ENCODE measurements at regions not wholly inside any gene's neighbourhood (a gene's known extent, or its start where the extent isn't known, plus 50 kb on each side); places are given as distances from the start of the nearest gene placed in this dataset.

DNA sequence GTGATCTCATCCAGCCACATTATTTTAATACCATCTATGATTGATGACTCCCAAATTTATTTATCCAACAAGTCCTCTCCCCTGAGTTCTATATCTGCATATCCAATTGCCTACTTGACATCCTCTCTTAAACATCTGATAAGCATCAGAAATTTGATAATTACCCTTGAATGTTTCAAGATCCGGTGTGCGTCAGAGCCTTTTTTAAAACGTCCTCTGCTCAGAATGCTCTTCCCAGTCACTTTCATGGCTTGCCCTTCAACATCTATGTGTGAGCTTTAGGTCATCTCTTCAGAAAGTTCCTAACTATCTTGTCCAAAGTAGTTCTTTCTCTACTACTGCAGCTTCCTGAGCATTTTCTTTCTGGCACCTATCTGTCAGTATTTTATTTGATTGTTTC lies 364.3 kb downstream of the PLPP3 start:
- no peak for DNase-seq

DNA sequence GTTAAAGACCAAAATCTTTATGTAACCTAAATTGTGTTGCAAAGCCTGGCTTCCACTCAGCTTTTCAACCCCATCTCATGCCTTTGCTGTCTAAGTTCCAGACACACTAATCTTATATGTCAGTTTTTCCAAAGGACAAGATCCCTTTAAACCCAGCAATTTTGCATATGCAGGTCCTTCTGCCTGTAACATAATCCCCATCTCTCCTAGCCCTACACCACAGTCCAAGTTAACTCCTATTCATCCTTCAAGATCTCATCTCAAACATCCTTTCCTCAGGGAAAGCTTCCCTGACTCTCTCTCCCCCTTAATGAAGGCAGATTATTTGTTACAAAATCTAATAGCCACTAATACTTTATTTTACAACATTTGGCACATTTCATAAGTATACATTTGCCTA lies 366.3 kb downstream of the PLPP3 start:
- DNase-seq, result no peak

DNA sequence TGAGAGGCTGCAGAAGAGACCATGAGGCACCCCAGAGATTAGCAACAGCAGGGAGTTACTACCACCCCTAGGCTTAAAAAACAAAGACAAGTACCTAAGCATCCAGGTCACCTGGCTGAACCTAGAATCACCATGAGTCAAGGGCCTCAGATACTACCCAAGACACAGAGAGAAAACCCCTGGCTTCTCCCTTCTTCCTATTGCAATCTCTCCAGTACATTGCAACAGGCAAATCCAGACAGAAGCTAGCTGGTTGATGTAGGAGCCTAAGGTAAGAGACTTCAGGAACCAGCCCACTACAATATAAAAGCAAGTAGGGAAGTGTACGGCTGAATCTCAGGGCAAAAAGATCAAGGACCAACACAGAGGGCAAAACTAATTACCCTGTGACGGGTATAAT lies 367.2 kb downstream of the PLPP3 start:
- no peak for DNase-seq

DNA sequence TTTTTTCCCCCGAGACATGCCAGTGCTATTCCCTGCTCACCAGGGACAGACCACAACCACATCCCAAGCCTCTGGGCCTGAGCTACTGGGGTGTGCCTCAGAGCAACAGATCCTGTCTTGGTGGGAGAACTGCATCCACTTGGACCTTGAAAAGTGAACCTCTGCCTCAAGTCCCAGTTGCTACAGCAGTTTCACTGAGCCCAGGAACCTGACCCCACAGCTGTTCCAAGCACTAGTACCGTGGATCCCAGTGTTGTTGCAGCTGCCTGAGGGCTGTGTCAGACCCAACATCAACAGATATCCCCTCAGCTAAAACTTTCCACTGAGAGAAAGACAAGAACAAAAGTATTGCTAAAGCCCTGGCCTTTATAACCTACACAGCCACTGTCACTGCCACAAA lies 373.0 kb downstream of the PLPP3 start:
- DNase-seq, result no peak

DNA sequence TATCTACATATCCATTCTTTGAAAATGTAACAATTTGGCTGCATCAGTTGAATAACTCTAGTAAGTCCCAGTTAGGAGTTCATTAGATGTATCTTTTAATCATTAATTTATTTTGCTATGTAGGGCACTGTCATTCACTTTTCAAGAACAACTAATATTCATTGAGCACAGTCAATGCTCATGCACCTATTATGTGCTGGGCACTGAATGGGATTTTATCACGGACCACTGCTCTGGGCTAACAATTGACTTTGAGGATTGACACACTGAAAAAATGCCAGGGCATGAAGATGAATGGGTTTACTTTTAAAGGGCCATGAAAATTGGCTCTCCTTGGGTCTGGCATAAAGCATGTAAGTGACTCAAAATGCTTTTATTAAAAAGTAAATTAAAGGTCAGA lies 375.2 kb downstream of the PLPP3 start:
- DNase-seq, result no peak

DNA sequence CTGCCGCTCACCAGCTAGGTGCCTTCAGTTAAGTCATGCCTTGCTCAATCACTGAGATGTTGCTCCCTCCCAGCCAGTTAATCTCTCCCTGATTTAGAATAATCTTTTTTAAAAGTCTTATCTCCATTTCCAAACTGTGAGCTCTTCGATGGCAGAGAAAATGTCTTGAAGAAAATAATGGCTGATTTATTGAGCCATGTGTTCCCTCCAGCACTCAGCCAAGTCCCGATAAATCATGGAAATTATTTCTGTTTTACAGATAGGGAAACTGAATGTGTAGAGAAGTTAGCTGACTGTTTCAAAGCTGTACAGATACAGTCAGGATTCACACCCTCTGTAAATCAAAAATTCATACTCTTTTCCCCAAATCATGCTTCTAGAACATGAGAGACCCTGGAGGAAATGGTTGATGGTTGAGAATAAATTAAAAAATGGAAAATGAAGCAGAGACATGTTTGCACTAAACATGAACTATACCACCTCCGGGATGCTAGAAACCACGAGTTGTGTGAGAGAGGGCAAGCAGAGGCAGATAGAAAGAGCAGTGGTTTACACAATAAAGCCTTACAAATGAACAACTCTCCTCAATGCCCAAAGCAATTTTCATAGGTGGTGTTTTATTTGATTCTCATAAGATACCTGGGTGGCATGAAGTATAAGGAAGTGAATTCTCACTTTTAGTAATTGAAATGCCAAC lies 376.4 kb downstream of the PLPP3 start:
- DNase-seq, result no peak

DNA sequence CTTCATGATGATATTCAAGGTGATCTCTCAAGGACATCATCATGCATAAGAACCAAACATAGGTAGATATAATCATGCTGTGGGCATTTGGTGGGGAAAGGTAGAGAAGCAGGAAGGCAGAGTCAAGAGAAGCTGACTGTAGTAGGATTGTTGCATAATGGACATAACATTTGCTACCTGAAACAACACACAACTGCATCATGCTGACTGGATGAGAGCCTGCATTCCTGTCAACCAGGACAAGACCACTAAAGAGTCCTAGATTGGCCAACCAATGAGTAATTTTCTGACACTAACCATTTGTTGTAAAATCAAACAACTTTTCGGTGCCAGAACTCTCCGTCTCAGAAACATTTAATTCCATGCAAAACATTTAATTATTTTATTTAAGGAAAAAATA lies 377.2 kb downstream of the PLPP3 start:
- DNase-seq, result no peak

DNA sequence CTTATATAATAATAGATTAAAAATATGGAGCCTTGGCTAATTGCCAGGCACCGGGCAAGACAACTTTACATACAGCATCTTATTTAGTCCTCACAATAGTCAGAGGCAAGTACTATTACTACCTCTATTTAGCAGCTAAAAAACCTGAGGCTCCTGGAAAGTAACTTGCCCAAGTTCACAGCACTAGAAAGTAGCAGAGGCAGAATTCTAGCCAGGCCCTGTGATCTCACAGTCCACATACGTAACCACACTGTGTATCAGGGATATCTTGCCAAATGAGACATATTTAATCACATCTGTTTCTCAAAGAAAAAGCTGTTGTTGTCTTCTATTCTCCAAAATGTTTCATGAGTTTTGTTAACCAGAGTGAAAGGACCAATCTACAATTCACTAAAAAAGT lies 378.5 kb downstream of the PLPP3 start:
- no peak for DNase-seq

DNA sequence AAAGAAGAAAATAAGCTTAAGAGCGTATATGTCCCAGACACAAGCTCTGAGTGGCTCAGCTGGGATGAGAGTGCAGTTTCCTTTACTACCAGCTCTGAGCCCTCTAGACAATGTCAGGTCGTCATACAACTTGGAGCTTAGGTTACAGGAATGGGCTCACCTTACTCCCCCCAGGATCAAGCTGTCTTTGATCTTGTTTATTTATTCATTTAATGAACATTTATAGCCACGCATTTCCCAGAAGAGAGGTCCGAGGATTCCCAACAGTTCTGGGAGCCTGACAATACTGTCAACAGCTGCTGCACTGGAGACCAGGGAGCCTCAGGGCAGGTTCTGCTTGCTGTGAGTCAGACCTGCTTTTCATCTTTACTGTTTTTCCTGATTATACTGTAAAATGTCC lies 378.9 kb downstream of the PLPP3 start:
- DNase-seq, result no peak

DNA sequence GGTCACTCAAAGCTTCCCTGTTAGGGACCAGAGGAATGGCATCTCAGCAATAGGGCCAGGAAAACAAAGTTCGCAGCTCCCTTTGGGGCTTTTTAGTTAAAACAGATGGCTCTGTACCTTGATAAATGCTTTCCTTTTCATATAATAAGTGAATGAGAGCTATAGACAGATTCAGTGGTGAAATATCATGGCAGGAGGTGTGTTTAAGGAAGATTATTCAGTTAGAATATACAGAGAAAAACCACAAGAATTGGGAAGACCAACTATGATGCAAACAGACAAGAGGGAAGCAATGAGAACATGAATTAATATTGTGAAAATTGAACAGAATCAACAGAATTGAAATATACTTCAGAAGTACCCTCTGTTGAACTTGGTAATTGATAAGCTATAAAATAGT lies 379.4 kb downstream of the PLPP3 start:
- DNase-seq, result no peak

DNA sequence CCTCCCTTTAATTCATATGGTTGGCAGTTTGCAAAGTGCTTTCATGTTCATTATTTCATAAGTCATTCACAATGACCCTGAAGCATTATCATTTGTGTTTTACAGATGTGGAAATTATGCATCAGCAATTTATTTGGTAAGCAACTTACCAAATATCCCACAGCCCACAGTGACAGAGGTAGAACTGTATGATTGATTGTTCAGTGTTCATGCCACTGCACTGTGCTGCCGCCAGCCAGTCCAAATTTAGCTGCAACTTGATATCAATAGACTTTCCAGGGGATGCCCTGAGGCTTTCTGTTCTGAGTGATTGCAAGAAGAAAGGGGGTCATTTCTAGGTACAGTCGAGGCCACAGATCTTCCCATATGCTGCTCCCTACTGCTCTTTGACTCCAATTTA lies 380.3 kb downstream of the PLPP3 start:
- DNase-seq, result no peak

DNA sequence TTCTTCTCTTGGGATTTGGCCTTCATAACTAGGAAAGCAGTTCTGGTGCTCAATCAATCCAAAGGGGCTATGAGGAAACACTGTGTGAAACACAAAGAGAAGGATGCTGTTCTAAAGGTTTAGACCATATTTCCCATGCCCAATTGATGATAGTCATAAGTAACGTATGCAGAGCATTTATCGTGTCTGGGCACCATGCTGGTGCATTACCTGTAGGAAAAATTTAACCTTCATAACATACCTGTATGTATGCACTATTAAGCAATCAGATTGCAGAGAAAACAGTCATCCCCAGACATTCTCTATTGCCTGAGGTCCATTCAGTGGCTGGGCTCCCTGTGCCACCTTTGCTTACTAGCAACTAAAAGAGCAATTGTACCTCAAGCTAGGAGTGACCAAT lies 381.4 kb downstream of the PLPP3 start:
- no peak for DNase-seq

DNA sequence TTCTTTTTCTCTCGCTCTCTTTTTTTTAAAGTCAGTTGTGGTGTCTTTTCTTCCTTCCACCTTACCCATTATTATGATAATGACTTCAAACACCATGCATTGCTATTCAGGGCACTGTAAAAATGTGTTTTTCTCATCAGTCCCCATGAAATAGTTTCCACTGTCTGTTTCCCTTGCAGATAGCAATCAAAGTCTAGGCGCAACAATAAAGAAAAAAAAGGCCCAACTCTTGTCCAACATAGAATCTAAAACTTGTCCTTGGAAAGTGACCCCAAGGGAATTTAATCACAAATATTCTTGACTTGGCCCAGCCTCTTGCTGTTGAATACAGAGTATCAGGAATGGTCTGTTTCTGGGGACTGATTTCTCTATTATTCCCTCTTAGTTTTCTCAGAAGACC lies 382.5 kb downstream of the PLPP3 start:
- DNase-seq, result no peak

DNA sequence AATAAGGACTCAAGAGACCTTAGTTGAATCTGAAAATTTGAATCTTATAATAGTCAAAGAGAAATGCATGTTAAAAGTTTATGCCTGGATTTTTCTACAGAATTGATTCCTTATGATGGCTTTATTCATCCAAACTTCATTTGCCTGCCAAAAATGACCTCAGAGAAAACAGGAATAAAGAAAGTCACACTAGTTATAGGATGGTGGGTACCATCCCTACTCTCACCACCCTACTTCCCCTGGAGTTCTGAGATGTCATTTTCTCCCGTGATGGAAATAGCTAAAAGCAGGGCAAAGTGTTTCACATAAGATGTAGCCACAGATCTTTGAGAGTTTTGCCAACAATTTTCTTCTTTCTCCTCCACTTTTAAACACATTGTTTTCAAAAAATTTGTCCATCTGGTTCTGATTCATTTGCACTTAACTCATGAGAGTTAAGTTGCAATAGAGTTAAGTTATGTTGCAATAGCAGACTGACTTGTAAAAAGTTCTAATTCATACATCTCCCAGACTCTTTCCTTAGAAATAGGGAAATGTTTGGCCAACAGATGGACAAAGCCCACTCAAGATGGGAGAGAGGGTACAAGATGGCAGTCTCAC lies 384.6 kb downstream of the PLPP3 start:
- no peak for DNase-seq

DNA sequence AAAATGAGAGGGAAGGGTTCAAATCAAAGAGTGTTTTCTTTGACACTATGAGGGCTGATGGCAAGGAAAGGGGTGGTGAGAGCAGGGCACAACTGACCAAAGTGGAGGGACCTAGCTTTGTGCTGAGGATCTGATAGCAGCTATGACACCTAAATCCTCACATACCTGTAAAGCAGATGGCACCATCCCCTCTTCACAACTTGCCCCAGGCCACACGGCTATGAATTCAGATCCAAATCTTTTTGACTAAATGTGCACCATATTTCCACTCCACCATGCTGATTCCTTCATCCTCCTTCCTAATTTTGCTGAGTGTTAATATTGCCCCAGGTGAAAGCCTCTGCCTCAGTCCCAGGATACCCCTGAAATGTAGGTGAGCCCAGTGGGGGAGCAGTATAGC lies 385.7 kb downstream of the PLPP3 start:
- no peak for DNase-seq

DNA sequence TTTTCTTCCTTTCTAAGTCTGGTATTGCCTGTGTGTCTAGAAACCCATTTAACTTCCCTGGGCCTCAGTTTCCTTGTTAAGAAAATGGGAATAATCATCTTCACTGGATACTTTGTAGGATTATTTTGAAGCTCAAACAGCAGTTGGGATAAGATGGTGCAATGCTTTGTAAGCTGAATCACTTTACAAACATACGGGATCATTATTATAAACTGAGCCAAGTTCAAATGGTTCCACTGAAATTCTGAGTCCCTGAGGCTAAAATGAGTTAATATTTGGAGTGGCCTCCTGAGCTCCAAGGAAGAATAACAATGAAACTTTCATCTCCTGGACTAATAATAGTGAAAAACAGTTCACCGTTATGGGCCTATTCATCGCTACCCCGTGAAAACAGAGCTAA lies 388.0 kb downstream of the PLPP3 start:
- DNase-seq, result no peak

DNA sequence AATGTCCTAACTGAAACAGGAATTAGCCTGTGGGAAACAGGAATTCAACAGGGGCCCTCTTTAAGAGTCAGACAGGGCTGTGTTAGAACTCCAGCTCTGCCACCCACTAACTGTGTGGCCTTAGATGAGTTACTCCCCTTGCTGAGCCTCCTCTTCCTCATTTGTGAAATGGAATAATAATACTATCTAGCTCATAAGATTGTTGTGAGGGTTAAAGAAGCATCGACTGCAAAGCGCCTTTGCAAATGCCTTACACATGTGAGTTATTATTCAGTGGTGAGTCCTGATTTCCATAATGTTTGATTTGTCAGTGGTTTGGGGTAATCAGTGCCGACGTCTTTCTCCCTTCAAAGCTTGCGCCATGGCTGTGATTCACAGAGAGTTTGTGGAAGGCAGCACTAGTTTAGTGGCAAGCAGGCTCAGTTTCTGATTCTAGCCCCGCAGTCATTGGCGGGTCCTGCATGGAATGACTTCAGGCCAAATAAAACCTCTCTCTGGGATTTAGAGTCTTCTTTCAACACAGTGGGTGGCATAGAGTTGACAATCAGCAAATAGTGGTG lies 388.5 kb downstream of the PLPP3 start:
- no peak for DNase-seq

DNA sequence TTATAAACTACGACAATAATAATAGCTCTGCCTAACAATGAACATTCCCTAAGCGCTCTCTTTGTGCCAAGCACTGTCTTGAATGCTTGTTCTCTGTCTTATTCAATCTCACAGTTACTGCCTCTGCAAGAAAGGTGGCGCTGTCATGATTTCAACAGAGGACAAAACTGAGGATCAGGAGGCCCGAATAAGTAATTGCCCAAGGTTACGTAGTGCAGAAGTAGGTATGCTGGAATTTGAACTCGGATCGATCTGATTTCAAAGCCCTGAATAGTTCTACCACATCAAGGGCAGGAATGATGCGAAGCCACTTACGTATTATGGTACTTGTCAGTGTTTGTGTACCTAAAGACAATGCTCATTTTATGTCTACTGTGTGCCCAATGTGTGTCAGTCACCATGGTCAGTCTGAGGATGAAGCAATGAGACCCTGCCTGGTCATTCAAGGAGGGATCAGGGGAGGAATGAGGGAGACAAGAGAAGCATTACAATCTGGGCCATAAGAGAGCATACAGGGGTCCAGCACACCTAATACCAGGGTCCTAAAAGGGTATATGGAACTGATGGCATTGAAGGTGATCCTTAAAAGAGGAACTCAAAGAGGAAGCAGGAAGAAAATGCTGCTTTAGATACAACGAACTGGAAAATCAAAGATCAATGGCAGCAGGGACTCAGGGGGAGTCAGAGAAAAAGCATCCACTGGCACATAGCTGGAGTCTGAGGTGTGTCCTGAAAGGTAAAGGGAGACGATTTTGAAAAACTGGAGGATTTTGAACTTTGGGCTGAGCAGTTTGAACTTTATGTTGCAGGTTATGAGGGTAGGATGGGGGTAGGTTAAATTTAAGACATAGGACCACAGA lies 389.2 kb downstream of the PLPP3 start:
- no peak for DNase-seq

DNA sequence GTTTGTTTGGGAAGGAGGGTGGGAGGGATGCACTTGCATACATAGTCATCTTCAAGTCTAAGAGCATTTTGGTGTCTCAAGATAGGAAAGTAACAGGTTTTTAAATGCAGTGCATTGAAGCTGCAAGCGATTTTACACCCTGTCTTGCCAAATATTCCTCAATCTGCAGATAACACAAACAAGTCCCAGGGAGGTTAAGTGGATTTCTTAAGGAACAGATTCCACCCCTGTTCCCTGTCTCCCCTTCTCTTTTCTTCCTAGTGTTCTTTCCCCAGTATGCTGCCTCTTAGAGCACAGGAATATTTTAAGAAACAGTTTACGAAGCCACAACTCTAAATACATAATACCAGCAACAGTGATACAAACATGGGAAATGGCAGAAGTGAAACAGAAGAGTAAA lies 389.9 kb downstream of the PLPP3 start:
- DNase-seq, result no peak

DNA sequence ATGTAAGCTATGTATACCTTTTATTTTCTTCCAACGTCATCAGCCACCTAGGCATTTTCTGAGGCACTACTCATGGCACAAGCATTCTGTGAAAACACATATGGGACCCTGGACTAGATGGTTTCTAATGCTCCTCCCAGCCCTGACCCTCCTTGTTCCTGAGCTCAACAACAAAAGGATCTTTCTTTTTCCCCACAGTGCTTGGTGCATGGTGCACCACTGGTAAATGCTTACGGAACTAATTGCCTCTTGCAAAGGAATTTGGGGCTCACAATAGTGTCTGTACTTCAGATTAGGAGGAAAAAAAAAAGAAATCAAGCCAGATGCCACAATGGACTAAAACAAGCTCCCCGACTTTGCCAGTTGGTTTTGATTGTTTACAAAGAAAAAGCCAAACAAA lies 390.5 kb downstream of the PLPP3 start:
- no peak for DNase-seq

DNA sequence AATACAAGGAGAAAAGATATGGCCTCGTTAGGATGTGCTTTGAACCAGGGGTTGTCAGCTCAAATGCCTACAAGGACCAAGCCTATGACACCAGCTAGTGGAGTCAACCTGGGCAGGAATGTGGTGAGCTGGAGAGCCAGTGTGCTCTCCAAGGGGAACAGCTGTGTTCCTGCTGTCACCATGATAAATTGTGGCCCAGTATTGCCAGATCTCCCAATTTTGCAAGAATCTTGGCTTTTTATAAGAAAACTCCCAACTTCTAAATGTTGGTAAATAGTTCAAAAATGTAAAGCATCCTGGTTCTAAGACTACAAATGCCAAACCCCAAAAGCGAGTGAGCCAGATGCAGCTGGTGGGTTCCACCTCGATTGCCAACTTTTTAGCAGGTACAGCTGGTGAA lies 391.1 kb downstream of the PLPP3 start:
- DNase-seq, result no peak

DNA sequence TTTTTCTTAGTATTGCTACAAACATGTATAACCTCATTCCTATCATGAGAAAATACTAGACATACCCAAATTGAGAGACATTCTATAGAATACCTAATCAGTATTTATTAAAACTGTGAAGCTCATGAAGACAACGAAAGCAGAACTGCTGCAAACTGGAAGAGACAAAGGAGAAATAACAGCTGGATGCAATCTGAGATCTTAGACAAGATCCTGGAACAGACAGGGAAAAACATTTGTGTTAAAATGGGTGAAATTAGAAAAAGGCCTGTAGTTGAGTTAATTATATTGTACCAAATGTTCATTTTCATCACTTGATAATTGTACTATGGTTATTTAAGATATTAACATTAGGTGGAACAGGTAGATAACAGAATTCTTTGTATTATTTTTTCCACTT lies 392.0 kb downstream of the PLPP3 start:
- DNase-seq, result no peak

DNA sequence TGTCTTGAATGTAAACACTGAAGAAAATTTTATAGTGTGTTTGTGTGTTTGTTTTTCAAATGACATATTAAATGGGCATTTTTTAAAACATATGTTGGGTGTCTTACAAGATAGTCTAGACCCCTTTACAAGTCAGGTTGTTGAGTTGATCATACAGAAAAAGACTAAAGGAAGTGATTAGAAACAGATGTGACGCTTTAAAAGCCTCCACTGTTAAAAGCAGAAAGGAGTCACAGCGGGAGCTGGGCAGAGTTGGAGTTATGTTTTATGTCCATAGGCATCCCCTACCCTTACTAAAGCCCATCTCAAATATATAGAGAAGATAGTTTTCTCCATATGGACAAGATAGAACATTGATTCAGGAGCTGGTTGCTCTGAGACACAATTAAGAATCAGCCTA lies 393.9 kb downstream of the PLPP3 start:
- no peak for DNase-seq

DNA sequence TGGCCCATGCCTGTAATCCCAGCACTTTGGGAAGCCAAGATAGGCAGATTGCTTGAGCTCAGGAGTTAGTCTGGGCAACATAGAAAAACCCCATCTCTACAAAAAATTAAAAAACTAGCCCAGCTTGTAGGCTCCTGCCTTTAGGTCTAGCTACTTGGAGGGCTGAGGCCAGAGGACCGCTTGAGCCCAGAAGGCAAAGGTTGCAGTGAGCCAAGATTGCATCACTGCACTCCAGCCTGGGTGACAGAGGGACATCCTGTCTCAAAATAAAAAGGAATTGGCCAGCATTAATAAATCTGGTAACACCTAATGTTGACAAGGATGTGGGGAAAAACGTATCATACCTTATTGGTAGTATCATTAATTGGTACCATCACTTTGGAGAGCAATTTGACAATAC lies 396.2 kb downstream of the PLPP3 start:
- DNase-seq, result no peak
